ENCODE measurements at regions not wholly inside any gene's neighbourhood (a gene's known extent, or its start where the extent isn't known, plus 50 kb on each side); places are given as distances from the start of the nearest gene placed in this dataset.

DNA sequence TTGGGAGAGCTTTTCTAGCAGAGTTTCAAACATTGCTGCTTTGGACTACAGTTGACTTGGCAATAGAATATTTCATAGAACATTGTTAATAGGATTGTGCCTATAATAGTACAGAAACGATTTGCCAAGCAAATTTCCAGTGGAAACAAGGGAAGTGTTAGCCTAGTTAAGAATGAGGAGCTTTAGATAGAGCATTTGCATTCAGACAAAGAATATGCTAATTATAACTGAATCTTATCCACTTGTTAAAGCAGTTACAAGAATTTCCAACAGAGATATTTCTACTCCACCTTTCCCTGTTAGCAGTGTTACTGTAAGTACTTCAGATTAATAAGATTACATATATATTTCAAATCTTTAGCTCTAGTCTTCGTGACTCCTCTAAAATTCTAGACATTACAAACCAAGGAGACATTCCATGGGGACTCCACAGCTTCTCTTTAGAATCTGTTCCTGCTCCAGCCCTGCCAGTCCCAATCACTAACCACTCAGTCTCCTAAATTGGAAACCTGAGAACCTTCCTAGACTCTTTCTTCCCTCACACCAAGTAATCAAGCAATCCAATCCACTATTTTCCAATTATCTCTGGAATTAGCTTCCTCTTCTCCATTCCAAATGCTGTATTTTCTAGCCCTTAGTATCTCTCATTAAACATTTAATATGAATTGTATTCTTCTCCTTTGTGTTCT is 141.8 kb upstream of the PBX1 start:
- TF ChIP-seq, protein P1, sequence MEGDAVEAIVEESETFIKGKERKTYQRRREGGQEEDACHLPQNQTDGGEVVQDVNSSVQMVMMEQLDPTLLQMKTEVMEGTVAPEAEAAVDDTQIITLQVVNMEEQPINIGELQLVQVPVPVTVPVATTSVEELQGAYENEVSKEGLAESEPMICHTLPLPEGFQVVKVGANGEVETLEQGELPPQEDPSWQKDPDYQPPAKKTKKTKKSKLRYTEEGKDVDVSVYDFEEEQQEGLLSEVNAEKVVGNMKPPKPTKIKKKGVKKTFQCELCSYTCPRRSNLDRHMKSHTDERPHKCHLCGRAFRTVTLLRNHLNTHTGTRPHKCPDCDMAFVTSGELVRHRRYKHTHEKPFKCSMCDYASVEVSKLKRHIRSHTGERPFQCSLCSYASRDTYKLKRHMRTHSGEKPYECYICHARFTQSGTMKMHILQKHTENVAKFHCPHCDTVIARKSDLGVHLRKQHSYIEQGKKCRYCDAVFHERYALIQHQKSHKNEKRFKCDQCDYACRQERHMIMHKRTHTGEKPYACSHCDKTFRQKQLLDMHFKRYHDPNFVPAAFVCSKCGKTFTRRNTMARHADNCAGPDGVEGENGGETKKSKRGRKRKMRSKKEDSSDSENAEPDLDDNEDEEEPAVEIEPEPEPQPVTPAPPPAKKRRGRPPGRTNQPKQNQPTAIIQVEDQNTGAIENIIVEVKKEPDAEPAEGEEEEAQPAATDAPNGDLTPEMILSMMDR (IDR thresholded peaks at IDR 0.05; ENCODE audit: low read depth, low read length, missing control alignments) = no peak
- in situ Hi-C loops (cut with HindIII; ENCODE audit: low sequenced_read_pairs) = loop anchor here (25.0 kb wide), 1 partner anchor 95 kb away; no protein-coding TSS in a partner anchor
- no peak overlapping the region for H3K4me3 ChIP-seq (ENCODE audit: low read depth, low read length)
- DNase-seq (ENCODE audit: low read depth) = no peak

DNA sequence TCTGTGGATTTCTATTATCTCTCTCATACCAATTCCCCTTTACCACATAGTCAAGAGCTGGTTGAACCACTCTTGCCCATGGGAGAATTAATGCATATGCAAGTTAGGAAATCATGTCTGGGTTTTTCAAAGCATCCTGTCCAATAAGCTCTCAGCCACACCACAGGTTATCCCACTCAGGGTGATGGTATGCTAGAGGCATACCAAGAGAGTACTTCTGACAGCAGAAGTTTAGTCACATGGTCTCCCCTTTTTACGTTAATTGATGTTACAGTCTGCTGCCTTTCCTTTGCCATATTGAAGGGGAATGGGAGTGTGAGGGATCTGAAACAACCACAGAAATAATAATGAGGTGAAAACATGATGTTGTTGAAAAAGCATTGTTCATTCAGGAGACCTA is 135.8 kb upstream of the PBX1 start:
- in situ Hi-C loops (cut with HindIII; ENCODE audit: low sequenced_read_pairs) = loop anchor here (25.0 kb wide), 1 partner anchor 89 kb away; no protein-coding TSS in a partner anchor
- DNase-seq (ENCODE audit: low read depth) = no peak
- no peak overlapping the region for H3K4me3 ChIP-seq (ENCODE audit: low read depth, low read length)
- TF ChIP-seq, protein P1 (IDR thresholded peaks at IDR 0.05; ENCODE audit: low read depth, low read length, missing control alignments) = no peak

DNA sequence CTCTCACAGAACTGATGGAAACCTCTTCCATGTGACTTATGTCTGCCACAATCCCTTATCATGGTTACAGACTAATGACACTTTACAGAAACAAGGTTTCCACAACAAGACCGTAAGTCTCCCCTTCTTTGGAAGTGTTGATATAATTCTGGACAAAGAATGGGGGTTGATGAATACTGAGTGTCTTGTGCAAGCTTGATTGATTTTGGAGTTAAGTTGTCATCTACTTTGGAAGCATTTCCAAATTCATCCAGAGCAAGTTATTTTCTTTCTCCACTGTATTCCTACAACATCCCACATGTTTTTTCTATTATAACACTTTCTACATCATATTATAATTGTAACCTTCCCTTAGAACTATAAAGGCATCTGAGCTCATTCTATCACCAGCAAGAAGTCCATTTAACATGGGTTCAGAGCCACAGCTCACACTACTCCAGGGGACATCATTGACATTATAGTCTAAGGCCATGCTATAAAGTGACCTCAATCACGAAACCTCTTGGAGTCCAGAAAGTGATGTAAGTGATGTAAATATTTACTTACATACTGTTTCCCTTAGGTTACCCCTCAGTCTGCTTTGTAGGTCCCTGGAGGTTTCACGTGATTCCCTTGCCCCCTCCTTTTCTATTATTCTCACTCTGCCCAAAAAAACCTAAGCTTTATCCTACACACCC is 125.7 kb upstream of the PBX1 start:
- in situ Hi-C loops (cut with HindIII; ENCODE audit: low sequenced_read_pairs) = no loop called here
- TF ChIP-seq, protein P1 (IDR thresholded peaks at IDR 0.05; ENCODE audit: low read depth, low read length, missing control alignments) = no peak
- H3K4me3 ChIP-seq (ENCODE audit: low read depth, low read length) = no peak overlapping the region
- DNase-seq (ENCODE audit: low read depth) = no peak

DNA sequence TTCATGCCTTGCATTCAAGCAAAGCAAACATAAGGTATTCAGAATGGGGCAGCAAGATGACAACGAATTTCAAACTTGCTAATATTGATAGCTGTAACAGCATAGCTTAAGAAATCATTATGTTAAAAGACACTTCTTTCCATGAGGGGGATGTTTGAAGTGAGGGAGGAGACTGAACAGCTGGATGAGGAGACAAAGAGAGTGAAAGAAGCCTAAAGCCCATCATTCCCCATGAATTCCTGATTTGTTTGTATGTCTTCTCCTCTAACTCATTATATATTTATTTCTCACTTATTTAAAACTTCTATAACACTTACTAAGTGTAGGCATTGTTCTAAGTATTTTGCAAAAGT is 125.2 kb upstream of the PBX1 start:
- in situ Hi-C loops (cut with HindIII; ENCODE audit: low sequenced_read_pairs) = no loop called here
- no peak for DNase-seq (ENCODE audit: low read depth)
- TF ChIP-seq, protein P1 (IDR thresholded peaks at IDR 0.05; ENCODE audit: low read depth, low read length, missing control alignments) = no peak
- no peak overlapping the region for H3K4me3 ChIP-seq (ENCODE audit: low read depth, low read length)

DNA sequence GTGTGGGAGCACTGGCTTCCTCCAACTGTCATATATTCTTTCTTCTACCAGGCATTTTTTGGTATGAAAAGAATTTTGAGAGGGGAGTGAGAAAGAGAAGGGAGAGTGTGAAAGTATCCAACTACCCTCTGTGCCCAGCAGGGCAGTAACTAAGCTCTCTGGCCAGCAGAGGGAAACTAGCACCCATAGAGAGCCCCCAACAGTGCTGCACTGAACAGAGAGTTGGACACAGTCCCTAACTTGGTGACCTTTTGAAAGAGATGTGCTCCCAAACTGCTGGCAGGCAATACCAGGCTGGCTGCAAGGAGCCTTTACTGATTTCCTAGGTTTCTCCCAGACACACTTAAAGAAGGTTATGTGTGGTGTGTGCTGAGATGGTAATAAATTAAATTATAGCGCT is 118.8 kb upstream of the PBX1 start:
- no peak for DNase-seq (ENCODE audit: low read depth)
- H3K4me3 ChIP-seq (ENCODE audit: low read depth, low read length) = no peak overlapping the region
- in situ Hi-C loops (cut with HindIII; ENCODE audit: low sequenced_read_pairs) = no loop called here
- TF ChIP-seq, protein P1 (IDR thresholded peaks at IDR 0.05; ENCODE audit: low read depth, low read length, missing control alignments) = peak; percentile 46

DNA sequence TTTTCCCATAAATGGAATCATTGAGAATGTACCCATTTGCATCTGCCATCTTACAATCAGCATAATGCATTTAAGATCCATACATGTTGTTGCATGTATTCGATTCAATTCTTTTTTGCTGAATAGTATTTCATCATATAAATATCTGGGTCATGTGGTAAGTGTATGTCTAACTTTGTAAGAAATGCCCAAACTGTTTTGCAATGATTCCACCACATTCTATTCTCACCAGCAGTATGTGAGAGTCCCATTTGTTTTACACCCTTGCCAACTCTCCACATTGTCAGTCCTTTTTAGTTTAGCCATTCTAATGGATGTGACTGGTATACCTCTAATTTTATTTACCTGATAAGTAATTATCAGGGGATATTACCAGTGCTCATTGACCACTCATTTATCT is 115.8 kb upstream of the PBX1 start:
- in situ Hi-C loops (cut with HindIII; ENCODE audit: low sequenced_read_pairs) = no loop called here
- DNase-seq (ENCODE audit: low read depth) = no peak
- H3K4me3 ChIP-seq (ENCODE audit: low read depth, low read length) = no peak overlapping the region
- TF ChIP-seq, protein P1 (IDR thresholded peaks at IDR 0.05; ENCODE audit: low read depth, low read length, missing control alignments) = no peak

Data from astrocyte of the cerebellum (primary cell).